HG02970 (cell line): ENCODE measurements at regions not wholly inside any gene's neighbourhood (a gene's known extent, or its start where the extent isn't known, plus 50 kb on each side); places are given as distances from the start of the nearest gene placed in this dataset.
"Not testable (repeated sequence)": the region's sequence is repeated elsewhere in the genome, so short reads cannot be mapped to it uniquely, and the experiment has no call there.

Experiments
- ATAC-seq: cut with Tn5 transposase; IDR thresholded peaks from one replicate; pipeline ENCODE4 v1.9.1; 2021; ENCODE audit warnings: mild to moderate bottlenecking, moderate library complexity, moderate number of reproducible peaks; ENCODE audit not compliant: unreplicated experiment, low FRiP score

GRCh38 chr1:83485314-83486019, 513.5 kb downstream of the TTLL7 start:
- ATAC-seq = not testable (repeated sequence)

GRCh38 chr1:83481284-83481683, 517.6 kb downstream of the TTLL7 start:
- not testable (repeated sequence) for ATAC-seq

GRCh38 chr1:83479591-83480239, 519.2 kb downstream of the TTLL7 start:
- peak; percentile 61 for ATAC-seq

- ATAC-seq = not testable (repeated sequence)
Measured at GRCh38 chr1:83478127-83478526, 520.8 kb downstream of the TTLL7 start.

- not testable (repeated sequence) for ATAC-seq
Measured at GRCh38 chr1:83476518-83476917, 522.4 kb downstream of the TTLL7 start.

GRCh38 chr1:83474946-83475345, 524.0 kb downstream of the TTLL7 start:
- not testable (repeated sequence) for ATAC-seq

GRCh38 chr1:83473986-83474385, 524.9 kb downstream of the TTLL7 start:
- not testable (repeated sequence) for ATAC-seq

- not testable (repeated sequence) for ATAC-seq
Measured at GRCh38 chr1:83472066-83472465, 526.9 kb downstream of the TTLL7 start.

- not testable (repeated sequence) for ATAC-seq
Measured at GRCh38 chr1:83471272-83471671, 527.7 kb downstream of the TTLL7 start.

GRCh38 chr1:83468336-83468735, 530.6 kb downstream of the TTLL7 start:
- not testable (repeated sequence) for ATAC-seq

- ATAC-seq = not testable (repeated sequence)
Measured at GRCh38 chr1:83457735-83458248, 541.1 kb downstream of the TTLL7 start.

- ATAC-seq = not testable (repeated sequence)
Measured at GRCh38 chr1:83457281-83457680, 541.7 kb downstream of the TTLL7 start.

GRCh38 chr1:83455753-83456152, 543.2 kb downstream of the TTLL7 start:
- ATAC-seq = not testable (repeated sequence)

- ATAC-seq = not testable (repeated sequence)
Measured at GRCh38 chr1:83445873-83446272, 553.1 kb downstream of the TTLL7 start.

GRCh38 chr1:83442412-83442811, 556.5 kb downstream of the TTLL7 start:
- ATAC-seq = not testable (repeated sequence)

GRCh38 chr1:83440586-83440985, 558.3 kb downstream of the TTLL7 start:
- not testable (repeated sequence) for ATAC-seq

GRCh38 chr1:83440021-83440420, 558.9 kb downstream of the TTLL7 start:
- ATAC-seq = not testable (repeated sequence)

GRCh38 chr1:83438316-83438715, 560.6 kb downstream of the TTLL7 start:
- not testable (repeated sequence) for ATAC-seq

- ATAC-seq = not testable (repeated sequence)
Measured at GRCh38 chr1:83435336-83435735, 563.6 kb downstream of the TTLL7 start.

GRCh38 chr1:83427566-83427965, 571.4 kb downstream of the TTLL7 start:
- ATAC-seq = not testable (repeated sequence)

- not testable (repeated sequence) for ATAC-seq
Measured at GRCh38 chr1:83423382-83423781, 575.5 kb downstream of the TTLL7 start.
